CD14-positive monocyte (primary cell): ENCODE measurements at regions not wholly inside any gene's neighbourhood (a gene's known extent, or its start where the extent isn't known, plus 50 kb on each side); places are given as distances from the start of the nearest gene placed in this dataset.

Experiments used
- DNase-seq, 3 donors: peaks; one replicate each; pipeline ENCODE4 v3.0.0-alpha.2; 2011 to 2022
- H2AFZ ChIP-seq: 2 replicates; pipeline ENCODE4 v1.6.0; 2012; ENCODE audit warnings: mild to moderate bottlenecking, low read depth, low read length, inconsistent platforms; ENCODE audit not compliant: insufficient read depth, poor library complexity, severe bottlenecking
- H3K27ac ChIP-seq, 2 donors: 1 replicate in 1 of 2; 2 replicates in 1 of 2; pipeline ENCODE4 v1.5.1; 2012 to 2013; ENCODE audit warnings: low read length in 2 of 2, control low read depth in 1 of 2, inconsistent platforms in 1 of 2, low read depth in 1 of 2, mild to moderate bottlenecking in 1 of 2
- H3K27me3 ChIP-seq, 2 donors: one replicate each; pipeline versions ENCODE4 v1.6.0 to v1.6.1; 2011 to 2013; ENCODE audit warnings: low read length in 2 of 2; ENCODE audit not compliant: control insufficient read depth in 2 of 2, insufficient read depth in 2 of 2
- H3K36me3 ChIP-seq, 2 donors: replicated peaks in 1 of 2; 1 replicate in 1 of 2; 2 replicates in 1 of 2; pipeline versions ENCODE4 v1.5.1 to v1.6.1; 2012 to 2013; ENCODE audit warnings: low read length in 2 of 2, control low read depth in 1 of 2, inconsistent platforms in 1 of 2, mild to moderate bottlenecking in 1 of 2; ENCODE audit not compliant: insufficient read depth in 2 of 2, control insufficient read depth in 1 of 2
- H3K4me1 ChIP-seq, 2 donors: 1 replicate in 1 of 2; 2 replicates in 1 of 2; pipeline versions ENCODE4 v1.5.1 to v1.6.1; 2012 to 2013; ENCODE audit warnings: low read length in 2 of 2, control low read depth in 1 of 2, inconsistent platforms in 1 of 2, mild to moderate bottlenecking in 1 of 2, moderate library complexity in 1 of 2; ENCODE audit not compliant: insufficient read depth in 2 of 2, control insufficient read depth in 1 of 2
- H3K4me2 ChIP-seq: replicated peaks from 2 replicates; pipeline ENCODE3; 2012; ENCODE audit warnings: low read length, moderate library complexity, mild to moderate bottlenecking; ENCODE audit not compliant: poor library complexity, severe bottlenecking; ENCODE audit errors: extremely low read depth
- H3K4me3 ChIP-seq, 3 experiments: fragments of 200-600 bp in 1 of 3; sonication (generic) in 1 of 3; replicated peaks in 1 of 3; 1 replicate in 2 of 3; 2 replicates in 1 of 3; pipeline ENCODE4 v1.5.1; 2011 to 2013; ENCODE audit warnings: low read length in 3 of 3, mild to moderate bottlenecking in 3 of 3, control low read depth in 2 of 3, low read depth in 2 of 3, inconsistent platforms in 1 of 3, moderate library complexity in 1 of 3
- H3K79me2 ChIP-seq: 2 replicates; pipeline ENCODE4 v1.6.0; 2012; ENCODE audit warnings: mild to moderate bottlenecking, control low read depth, inconsistent platforms, low read length, moderate library complexity; ENCODE audit not compliant: insufficient read depth
- H3K9ac ChIP-seq: 2 replicates; pipeline ENCODE4 v1.6.0; 2017; ENCODE audit warnings: low read length, mild to moderate bottlenecking; ENCODE audit not compliant: insufficient read depth, poor library complexity, severe bottlenecking
- H3K9me3 ChIP-seq, 2 donors: replicated peaks in 1 of 2; 1 replicate in 1 of 2; 2 replicates in 1 of 2; pipeline versions ENCODE4 v1.5.1 to v1.6.1; 2012 to 2013; ENCODE audit warnings: low read length in 2 of 2, control low read depth in 1 of 2; ENCODE audit not compliant: control insufficient read depth in 1 of 2, insufficient read depth in 1 of 2
- H4K20me1 ChIP-seq: 2 replicates; pipeline ENCODE4 v1.6.0; 2012; ENCODE audit warnings: mild to moderate bottlenecking, low read length, control low read depth, moderate library complexity; ENCODE audit not compliant: insufficient read depth
- H3K27ac Mint-ChIP-seq, 7 donors: one replicate each; pipeline ENCODE4 v1.8.0; 2020; ENCODE audit warnings: mild to moderate bottlenecking in 7 of 7, mixed read lengths in 7 of 7, moderate library complexity in 6 of 7, inconsistent platforms in 2 of 7
- H3K27me3 Mint-ChIP-seq, 3 donors: one replicate each; pipeline ENCODE4 v1.8.0; 2021 to 2022; ENCODE audit warnings: low read depth in 3 of 3, mild to moderate bottlenecking in 3 of 3, mixed read lengths in 3 of 3, moderate library complexity in 3 of 3, inconsistent platforms in 1 of 3
- H3K36me3 Mint-ChIP-seq, 2 donors: one replicate each; pipeline ENCODE4 v1.8.0; 2020; ENCODE audit warnings: mixed read lengths in 2 of 2, inconsistent platforms in 1 of 2, mild to moderate bottlenecking in 1 of 2
- H3K4me1 Mint-ChIP-seq: one replicate; pipeline ENCODE4 v1.8.0; 2020; ENCODE audit warnings: mild to moderate bottlenecking, mixed read lengths
- H3K4me3 Mint-ChIP-seq, 2 donors: one replicate each; pipeline ENCODE4 v1.8.0; 2020; ENCODE audit warnings: mild to moderate bottlenecking in 2 of 2, mixed read lengths in 2 of 2, moderate library complexity in 1 of 2
- H3K9me3 Mint-ChIP-seq, 7 donors: one replicate each; pipeline ENCODE4 v1.8.0; 2020 to 2022; ENCODE audit warnings: mixed read lengths in 7 of 7, mild to moderate bottlenecking in 6 of 7, moderate library complexity in 6 of 7, inconsistent platforms in 2 of 7
- CTCF ChIP-seq: fragments of 200-600 bp; IDR thresholded peaks from one replicate; pipeline ENCODE4 v1.8.0; 2022; ENCODE audit warnings: antibody characterized with exemption, mild to moderate bottlenecking
- WGBS: methylation state at CpG from one replicate; pipeline ENCODE4 v1.1.5; 2013; ENCODE audit warnings: missing lambda C conversion rate; ENCODE audit not compliant: insufficient coverage; 5-methylcytosine and 5-hydroxymethylcytosine counted together
- intact Hi-C, 2 donors: fragments of 100-400 bp; cut with micrococcal nuclease; formaldehyde crosslinking; loops; one replicate each; pipeline versions ENCODE4 v1.15.0 to v1.15.1; 2023

DNA sequence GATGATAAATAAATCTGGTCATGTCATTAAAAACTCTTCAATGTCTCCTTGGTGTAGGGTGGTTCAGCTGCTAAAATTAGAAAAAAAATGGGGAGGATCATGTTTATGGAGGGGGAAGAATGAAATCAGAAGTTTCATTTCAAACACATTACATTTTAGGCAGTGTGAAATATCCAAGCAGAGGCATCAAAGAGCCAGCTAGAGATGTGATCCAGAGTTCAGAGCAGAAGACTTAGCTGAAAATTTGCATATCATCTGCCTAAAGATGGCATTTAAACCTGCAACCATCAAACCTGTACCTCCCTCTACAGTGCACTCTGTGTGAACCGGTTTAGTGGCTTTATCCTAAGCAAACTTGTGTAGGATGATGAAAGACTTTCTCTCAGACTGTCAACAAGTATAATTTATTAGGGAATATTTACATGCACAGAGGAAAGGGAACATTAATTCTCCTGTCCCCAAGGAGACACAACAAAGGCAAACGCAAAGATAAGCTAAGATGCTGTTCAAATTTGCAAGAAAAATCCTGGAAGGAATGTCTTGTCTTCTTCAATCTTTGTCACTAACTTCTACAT, 84.8 kb upstream of the PLEKHG1 start:
- WGBS: no CpG with 5 or more reads among the region's 2 CpGs
- no peak for TF ChIP-seq CTCF
- H3K27ac Mint-ChIP-seq: no peak overlapping the region
- H3K4me1 Mint-ChIP-seq: no peaks in the 10 kb centered on the region
- Histone ChIP-seq H3K79me2 (no peaks in the 10 kb centered on the region), H3K4me3 (no peak overlapping the region), H3K27me3 (no peaks in the 10 kb centered on the region), H2AFZ (no peak overlapping the region), H3K27ac (no peak overlapping the region), H3K4me2 (no peak overlapping the region), H3K36me3 (no peaks in the 10 kb centered on the region), H4K20me1 (no peaks in the 10 kb centered on the region), H3K9me3 (no peaks in the 10 kb centered on the region), H3K9ac (no peak overlapping the region), H3K4me1 (no peaks in the 10 kb centered on the region)
- intact Hi-C loops: no loop called here
- peaks cover 0 to 5% (median 0%) of the 10 kb centered on the region in 7 donors for H3K9me3 Mint-ChIP-seq
- H3K27me3 Mint-ChIP-seq: peaks cover 1 to 4% (median 3%) of the 10 kb centered on the region in 3 donors
- H3K4me3 Mint-ChIP-seq: no peak overlapping the region
- DNase-seq: no peak
- no peaks in the 10 kb centered on the region for H3K36me3 Mint-ChIP-seq

DNA sequence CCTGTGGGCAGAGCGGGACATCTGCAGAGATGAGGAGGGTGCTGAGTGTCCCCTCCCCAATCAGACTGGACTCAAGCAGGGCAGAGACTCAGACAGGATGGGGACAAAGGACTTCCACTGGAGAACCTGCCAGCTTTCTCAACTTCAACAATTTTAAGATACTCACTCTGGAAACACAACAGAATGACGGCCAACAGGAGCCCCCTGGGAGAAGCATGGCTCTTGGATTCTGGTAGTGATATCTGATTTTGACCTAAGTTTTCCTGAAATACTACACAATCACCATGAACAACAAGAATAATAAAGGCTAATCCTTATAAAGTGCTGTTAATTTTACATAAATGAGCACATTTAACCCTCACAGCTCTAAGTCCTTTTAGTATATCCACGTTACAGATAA, 83.5 kb upstream of the PLEKHG1 start:
- H3K27me3 Mint-ChIP-seq: peaks cover 1 to 4% (median 3%) of the 10 kb centered on the region in 3 donors
- no peak overlapping the region for H3K4me2 ChIP-seq

More for the DNA sequence above, 83.5 kb upstream of the PLEKHG1 start:
- no peaks in the 10 kb centered on the region for H4K20me1 ChIP-seq
- no CpG with 5 or more reads among the region's 3 CpGs for WGBS
- H3K36me3 ChIP-seq: no peaks in the 10 kb centered on the region
- H3K27me3 ChIP-seq: no peaks in the 10 kb centered on the region
- H3K9me3 ChIP-seq: no peaks in the 10 kb centered on the region
- H2AFZ ChIP-seq: no peak overlapping the region
- no peaks in the 10 kb centered on the region for H3K4me1 Mint-ChIP-seq
- DNase-seq: no peak
- H3K9me3 Mint-ChIP-seq: peaks cover 0 to 5% (median 0%) of the 10 kb centered on the region in 7 donors
- no peak overlapping the region for H3K9ac ChIP-seq
- H3K27ac Mint-ChIP-seq: no peak overlapping the region
- H3K79me2 ChIP-seq: no peaks in the 10 kb centered on the region
- no peak overlapping the region for H3K4me3 Mint-ChIP-seq
- no peak for TF ChIP-seq CTCF
- H3K27ac ChIP-seq: no peak overlapping the region
- no peaks in the 10 kb centered on the region for H3K36me3 Mint-ChIP-seq
- H3K4me1 ChIP-seq: no peaks in the 10 kb centered on the region
- intact Hi-C loops: no loop called here
- no peak overlapping the region for H3K4me3 ChIP-seq
